ENCODE measurements at regions not wholly inside any gene's neighbourhood (a gene's known extent, or its start where the extent isn't known, plus 50 kb on each side); places are given as distances from the start of the nearest gene placed in this dataset.

- no peak for TF ChIP-seq ZBTB26 (tag by site-specific recombination; optimal IDR thresholded peaks at IDR 0.05)
- TF ChIP-seq REST (tag by site-specific recombination; IDR thresholded peaks at IDR 0.05) = no peak
- TF ChIP-seq, protein P1, sequence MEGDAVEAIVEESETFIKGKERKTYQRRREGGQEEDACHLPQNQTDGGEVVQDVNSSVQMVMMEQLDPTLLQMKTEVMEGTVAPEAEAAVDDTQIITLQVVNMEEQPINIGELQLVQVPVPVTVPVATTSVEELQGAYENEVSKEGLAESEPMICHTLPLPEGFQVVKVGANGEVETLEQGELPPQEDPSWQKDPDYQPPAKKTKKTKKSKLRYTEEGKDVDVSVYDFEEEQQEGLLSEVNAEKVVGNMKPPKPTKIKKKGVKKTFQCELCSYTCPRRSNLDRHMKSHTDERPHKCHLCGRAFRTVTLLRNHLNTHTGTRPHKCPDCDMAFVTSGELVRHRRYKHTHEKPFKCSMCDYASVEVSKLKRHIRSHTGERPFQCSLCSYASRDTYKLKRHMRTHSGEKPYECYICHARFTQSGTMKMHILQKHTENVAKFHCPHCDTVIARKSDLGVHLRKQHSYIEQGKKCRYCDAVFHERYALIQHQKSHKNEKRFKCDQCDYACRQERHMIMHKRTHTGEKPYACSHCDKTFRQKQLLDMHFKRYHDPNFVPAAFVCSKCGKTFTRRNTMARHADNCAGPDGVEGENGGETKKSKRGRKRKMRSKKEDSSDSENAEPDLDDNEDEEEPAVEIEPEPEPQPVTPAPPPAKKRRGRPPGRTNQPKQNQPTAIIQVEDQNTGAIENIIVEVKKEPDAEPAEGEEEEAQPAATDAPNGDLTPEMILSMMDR (tag by site-specific recombination; IDR thresholded peaks at IDR 0.05) = no peak
- no peak for TF ChIP-seq ZBTB1 (tag by site-specific recombination; IDR thresholded peaks at IDR 0.05)
- TF ChIP-seq ZNF513 (tag by site-specific recombination; IDR thresholded peaks at IDR 0.05) = no peak
- TF ChIP-seq ZNF140 (tag by site-specific recombination; IDR thresholded peaks at IDR 0.05) = no peak
- no peak for TF ChIP-seq ZNF350 (tag by site-specific recombination; IDR thresholded peaks at IDR 0.05)
- TF ChIP-seq ZNF664 (tag by site-specific recombination; IDR thresholded peaks at IDR 0.05) = no peak
- TF ChIP-seq ZNF121 (tag by site-specific recombination; IDR thresholded peaks at IDR 0.05) = no peak
These were observed 317.6 kb downstream of the BCOR start for GRCh38 chrX:39779952-39780783.

All from HEK293 (cell line).